Tongue (tissue), 1 donor: ENCODE measurements at regions not wholly inside any gene's neighbourhood (a gene's known extent, or its start where the extent isn't known, plus 50 kb on each side); places are given as distances from the start of the nearest gene placed in this dataset.

Experiments used
- DNase-seq: peaks from one replicate; pipeline ENCODE4 v3.0.0-alpha.2; 2015

DNA sequence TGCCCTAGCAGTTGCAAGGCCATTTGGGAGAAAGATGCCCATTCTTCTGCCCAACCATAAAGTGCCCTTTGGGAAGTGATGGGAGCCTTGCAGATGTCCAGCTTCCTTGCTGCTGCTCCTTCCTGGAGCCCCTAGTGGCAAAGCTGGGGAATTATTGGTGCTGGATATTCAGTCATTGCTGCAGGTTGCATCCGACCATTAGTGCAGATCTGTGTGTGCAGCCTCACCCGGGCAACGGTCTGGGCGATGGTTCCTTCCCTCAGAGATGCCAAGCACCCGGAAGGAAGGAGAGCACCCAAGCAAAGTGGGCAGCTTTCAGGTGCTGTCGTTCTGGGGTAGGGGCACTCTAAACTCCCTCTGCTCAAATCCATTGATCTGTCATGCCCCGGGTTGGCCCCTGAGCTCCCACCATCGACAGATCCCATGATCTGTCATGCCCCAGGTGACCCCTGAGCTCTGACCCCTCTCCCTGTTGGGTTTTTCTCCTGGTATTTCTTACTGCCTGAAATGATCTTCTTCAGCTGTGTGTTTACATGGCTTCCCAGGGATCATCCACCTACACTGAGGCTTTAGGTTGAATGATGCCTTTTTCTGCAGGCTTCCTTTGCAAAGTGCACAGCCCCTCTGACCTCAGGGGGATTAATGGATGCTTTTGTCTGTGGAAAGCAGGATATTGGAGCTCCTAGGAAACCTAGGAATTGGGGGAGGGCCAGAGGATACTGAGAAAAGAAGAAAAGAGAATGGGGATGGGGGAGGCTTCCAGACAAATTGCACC lies 467.5 kb downstream of the PTPRU start:
- DNase-seq = peak; percentile 53

DNA sequence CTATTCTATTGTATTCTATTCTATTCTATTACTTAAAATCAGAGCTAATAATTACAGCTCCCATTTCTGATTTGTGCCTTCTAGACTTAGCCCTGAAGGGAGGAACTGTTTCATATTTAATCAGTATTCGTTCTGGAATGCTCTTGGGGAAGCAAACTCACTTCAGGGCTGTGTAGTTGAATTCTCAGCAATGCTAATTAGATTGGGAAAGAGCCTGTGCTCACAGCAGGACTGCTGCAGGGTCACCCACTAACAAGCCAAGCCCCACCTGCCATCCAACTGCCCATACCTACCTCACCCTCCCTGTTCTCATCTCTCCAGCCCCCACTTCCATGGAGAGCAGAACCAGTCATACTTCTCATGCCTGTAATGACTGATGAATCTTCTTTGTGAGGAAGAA lies 464.2 kb downstream of the PTPRU start:
- no peak for DNase-seq

DNA sequence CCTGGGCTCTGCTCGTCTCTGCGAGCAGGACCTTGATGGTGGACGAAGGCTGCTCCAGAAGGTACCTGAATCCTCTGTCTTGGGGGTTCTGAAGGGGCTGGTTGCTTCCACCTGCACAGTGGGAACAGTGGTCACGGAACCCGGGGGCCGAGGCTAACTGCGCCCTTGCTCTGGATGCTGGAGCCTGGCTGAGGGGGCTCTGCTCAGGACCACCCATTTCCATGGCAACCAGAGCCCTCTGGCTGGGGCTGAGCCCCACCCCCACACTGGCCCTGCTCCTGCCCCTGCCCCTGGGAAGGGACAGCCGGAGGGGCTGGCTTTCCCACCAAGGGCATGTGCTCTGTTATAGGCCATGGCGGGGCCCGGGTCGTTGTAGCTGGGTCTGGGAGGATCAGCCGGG lies 462.3 kb downstream of the PTPRU start:
- DNase-seq = no peak

DNA sequence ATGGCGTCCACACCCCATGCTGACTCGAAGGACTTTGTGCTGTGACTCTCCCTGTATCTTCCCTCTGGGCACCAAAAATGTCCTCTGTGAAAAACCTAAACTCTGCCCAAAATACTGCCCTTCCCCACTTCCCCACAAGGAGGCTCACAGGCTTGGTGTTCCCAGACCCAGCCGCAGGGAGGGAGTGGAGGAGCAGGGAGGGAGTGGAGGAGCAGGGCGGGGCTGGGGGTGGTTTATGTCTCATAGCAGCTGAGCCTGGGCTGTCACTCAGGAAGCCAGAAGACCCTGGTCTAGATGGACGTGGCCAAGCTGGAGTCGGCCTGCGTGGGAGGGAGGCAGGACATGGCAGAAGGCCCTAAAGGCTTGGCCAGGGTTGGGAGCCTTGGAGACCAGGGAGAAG lies 461.7 kb downstream of the PTPRU start:
- peak; percentile 86 for DNase-seq

DNA sequence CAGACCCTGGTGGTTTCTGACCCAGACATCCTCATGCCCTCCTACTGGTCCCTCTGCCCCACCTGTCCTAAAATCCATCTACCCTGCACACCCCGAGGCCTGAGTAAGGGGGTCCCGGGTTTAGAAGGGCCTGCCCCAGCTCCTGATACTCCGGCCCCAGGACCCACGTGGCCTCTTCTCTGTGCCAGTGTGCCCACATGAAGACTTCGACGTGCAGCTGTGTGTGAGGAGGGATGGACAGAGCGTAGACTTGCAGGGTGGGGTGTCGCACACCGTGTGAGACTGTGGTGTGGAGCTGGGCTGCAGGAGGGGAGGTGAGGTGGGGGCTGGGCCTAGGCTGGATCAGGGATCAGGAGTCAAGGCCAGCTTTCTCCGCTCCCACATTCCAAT lies 461.1 kb downstream of the PTPRU start:
- no peak for DNase-seq

DNA sequence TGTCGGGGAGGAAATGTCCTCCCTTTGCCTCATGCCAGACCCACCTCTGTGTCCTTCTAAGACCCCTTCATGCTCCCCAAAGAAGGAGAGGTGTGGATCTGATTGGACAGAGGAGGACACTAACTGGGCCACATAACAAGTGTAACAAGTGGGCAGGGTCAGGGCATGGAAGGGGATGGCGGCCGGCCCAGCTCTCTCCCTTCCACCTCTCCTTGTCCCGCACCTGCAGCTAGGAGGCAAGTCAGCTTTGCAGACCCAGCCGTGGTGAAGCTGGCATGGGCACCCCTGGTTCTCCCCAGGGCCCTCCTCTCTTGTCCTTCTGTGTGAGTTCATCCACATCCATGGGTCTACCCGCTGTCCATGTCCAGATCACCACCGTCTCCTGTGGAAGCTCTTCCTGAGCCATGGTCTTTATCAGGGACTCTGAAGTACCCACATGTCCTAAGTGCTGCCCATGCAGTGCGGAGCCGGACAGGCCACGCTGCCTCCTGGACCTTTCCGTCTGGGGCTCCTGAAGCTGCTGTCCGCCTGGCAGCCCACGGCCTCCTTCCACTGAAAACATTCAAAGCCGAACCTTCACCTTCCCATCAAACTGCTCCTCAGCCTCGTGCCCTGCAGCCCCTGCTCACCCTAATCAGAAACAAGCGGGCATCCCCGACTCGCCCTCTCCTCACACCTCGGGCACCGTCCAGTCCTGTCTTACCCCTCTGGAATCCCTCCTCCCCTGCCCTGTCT lies 460.5 kb downstream of the PTPRU start:
- no peak for DNase-seq

DNA sequence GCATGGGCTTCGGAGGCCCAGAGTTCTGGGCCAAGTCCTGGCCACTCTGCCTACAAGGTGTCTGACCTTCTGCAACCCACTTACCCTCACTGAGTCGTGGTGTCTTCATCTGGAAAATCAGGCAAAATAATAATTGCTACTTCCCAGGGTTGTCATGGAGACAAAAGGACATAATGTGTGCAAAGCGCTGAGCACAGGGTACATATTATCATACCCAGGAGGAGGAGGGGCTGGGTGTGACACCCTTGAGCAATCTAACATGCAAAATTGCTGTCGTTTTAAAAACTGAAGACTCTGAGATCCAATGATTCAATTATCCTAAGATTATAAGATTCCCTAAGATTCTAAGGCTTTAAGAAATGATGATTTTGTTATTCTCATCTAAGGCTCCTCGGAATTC lies 459.5 kb downstream of the PTPRU start:
- no peak for DNase-seq

DNA sequence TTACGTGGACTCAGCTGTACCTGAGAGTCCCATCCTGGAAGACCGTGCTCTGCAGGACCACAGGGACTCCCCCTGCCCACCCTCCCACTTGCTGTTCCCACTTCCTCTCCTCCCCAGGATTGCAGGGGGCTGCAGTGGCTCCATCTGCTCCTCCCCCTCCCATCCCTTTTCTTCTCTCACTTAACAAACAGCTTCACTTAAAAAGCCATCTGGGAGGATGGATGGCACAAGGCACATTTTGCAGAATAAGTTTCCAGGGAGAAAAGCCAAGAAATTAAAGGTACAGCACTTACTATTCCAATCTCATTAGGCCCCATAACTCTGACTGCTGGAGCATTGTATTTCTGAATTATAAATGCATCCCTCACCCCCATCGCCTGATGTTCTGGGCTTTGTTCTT lies 458.7 kb downstream of the PTPRU start:
- DNase-seq = no peak

DNA sequence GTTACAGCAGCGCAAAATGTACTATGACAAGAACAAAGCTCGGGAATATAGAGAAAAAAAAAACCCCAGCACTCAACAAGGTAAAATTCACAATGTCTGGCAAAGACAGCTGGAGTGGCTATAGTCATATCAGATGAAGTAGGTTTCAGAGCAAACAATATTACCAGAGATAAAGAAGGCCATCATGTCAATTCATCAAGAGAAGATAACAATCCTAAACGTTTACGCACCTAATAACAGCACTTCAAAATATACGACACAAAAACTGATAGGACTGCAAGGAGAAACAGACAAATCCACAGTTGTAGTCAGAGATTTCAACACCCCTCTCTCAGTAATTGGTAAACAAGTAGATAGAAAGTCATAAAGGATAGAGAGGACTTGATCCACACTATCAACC lies 455.2 kb downstream of the PTPRU start:
- DNase-seq = no peak

DNA sequence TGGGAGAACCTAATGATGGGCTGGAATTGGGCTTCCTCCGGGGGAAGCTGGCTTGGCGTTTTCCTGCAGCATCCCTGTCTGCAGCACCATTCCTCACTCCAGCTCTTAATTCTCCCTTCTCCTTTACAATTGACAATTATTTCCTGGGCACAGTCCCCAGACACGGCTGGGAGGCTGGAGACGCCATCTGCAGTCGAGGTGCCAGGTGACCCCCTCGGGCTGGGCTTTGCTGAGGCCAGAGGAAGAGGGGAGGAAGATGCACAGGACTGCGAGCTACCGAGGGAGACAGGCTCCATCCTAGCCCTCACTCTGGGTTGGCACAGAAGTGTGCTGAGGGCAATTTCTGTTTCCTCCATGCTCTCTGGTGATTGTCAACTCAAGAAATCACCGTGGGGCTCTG lies 453.8 kb downstream of the PTPRU start:
- DNase-seq = no peak

DNA sequence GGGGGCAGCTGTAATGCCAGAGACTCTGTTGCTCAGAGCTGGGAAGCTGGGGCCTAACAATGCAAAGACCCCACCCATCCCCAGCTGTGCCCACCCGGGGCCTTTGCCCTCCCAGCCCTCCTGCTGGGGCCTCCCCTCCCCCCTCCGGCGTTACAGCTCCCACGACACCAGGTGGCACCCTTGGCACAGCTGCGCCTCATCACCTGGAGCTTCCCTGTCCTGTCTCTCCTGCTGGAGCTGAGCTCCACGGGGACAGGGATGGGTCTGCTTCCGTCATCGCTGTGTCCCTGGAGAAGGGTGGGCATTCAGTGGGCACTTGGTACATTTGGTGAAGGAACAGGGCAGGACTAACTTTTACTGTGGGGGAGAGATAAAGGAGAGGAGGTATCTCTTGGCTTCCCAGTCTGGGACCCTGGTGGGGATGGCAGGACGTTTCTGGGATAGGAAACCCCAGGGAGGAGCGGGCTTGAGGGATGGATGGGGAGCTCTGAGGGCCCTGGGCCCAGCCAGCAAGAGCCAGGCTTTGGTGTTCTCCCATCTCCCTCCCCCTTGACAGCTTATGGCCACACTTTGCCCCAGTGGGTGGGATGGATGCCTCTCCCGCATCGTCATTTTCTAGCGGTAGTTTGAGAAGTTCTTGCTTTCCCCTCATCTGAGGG lies 453.2 kb downstream of the PTPRU start:
- DNase-seq = no peak

DNA sequence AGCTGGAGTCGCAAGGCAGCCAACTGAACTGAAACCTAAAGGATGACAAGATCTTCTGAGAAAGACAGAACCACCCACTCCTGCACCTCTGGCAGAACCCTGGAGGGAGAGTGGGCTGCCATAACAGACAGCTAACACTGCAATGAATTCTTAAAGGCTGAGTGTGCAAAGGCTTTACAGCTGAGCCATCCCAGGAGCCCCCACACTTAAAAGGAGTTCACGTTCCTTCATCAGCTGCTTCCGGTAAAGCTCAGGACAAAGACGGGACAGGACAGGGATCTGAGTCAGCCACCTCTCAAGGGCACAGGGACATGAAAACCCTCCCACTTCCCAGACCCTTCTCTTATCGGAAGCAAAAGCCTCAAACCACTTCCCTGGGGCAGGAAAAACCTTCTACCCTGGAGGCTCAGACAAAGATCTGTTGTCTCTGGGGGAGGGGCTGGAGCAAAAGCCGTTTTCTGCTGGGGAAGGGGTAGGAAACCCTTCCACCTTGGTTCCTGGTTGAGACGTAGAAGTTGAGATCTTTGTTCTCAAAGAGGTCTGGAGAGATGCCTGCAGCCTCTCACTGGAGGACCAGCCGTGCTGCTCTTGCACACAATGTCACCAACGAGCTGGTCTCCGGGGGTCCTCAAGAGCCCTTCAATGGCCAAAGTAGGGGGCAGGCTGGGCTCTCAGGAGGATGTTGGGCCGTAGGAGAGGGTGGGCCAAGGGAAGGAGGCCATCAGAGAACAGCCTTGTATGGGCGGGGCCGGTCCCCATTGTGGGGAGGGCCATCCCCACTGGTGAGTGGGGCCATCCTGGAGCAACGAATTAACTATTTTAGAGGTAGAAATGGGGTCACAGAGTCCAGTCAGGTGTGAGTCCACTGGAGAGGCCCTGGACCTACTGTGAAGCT lies 452.4 kb downstream of the PTPRU start:
- DNase-seq = peak; percentile 22

DNA sequence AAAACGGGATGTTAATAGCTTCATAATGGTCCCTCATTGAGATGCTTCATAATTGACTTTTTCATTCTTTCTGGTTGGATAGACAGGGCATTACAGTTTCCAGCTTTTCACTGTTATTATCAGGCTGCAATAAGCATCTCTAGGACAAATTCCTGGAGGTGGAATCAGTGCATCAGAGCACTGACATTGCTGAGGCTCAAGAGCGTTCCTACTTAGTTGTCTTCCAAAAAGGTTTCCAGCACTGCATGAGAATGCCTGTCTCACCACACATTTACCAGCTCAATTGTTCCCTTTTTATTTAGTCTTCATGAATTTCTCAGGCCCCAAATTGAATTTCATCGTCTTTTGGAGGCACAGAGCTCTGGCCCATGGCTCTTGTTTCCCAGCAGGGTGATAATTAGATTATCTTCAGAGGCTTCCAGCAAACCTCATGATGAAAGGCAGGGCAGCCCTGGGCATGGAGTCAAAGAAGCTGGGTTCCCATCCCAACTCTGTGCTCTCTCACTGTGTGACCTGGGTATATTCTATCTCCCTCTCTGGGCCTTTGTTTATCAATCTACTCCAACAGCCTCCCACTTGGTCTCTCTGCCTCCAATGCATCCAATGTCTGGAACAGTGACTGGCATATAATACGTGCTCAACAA lies 451.4 kb downstream of the PTPRU start:
- peak; percentile 38 for DNase-seq

DNA sequence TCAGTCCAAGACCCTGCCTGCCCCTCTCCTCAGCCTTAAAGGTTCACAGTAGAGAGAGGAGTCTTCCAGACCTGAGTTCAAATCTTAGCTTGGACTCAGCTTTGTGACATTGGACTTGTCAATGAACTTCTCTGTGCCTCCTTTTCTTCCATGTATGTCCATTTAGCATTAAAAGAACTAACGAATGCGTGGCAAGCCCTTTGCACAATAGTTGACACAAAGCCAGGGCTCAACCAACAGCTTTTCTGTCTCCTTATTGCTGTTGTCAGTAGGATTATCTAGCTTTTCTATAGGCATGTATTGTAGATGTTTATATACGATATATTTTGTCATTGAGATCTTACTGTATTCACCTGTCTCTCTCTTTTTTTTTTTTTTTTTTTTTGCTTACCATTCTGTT lies 450.8 kb downstream of the PTPRU start:
- no peak for DNase-seq

DNA sequence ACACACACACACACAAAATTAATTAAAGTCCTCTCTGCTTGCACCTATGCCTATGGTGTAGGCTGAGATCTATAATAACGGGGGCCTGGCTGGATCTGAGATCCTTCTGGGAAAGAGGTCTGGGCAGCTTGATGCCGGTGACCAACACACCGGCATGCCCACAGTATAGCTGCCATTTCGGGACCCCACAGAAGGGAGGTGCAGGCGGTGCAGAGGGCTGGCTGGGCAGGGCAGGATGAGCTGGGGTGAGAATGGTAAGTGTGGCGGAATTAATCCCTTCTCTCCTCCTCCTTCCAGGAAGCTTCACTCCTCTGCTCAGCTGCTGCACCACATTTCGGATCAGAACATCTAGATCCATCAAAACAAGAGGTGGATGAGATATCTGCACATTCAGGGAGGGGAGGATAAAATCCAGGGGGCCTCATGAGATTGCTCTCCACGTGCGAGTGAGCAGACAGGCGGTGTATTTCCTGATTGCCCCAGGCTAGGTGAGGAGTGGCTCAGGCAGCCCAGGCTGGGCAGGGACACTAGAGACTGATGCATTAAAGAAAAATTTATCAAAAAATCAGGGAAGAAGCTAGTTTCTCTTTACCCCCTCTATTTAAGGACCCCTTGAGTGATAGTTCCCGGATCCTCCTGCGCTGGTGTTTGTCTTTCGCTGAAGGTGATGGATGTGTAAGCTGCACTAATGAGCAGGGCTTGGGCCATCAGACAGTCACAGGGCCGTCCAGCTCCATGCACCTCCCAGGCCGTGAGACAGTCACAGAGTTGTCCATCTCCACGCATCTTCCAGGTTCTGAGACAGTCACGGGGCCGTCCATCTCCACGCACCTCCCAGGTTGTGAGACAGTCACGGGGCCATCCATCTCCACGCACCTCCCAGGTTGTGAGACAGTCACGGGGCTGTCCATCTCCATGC lies 449.9 kb downstream of the PTPRU start:
- DNase-seq = no peak

DNA sequence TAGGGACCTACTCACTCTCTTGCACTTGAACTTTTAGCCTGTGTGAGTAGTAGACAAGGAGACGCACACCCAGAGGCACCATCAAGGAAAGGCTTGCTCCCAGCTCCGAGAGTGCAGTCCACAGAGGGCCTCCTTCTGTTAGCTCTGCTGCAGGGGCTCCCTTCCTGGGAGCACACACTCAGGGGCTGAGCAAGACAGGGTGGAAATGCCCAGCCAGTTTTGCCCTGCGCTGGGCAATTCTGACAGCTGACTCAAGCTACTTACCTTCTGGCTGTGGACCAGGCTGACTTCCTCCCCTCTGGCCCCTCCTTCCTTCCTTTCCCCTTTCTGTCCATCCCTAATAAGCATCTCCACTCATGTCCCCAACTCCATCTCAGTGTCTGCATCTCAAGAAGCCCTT lies 449.1 kb downstream of the PTPRU start:
- DNase-seq = no peak

DNA sequence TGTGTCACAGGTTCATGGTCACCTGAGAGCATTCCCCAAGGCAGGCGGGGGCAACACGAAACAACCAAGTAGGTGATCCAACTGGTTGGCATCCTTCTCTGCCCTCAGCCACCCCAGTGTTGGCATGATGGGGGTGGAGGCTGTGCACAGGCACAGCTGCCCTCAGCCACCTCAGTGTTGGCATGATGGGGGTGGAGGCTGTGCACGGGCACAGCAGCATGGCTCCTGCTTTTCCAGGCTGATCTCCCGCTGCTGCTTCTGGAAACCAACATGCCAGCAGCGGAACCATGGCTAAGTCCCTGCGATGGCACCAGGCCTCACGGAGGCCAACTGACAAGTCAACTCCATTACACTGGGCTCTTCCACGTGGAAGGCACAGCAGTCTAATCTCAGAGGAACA lies 447.8 kb downstream of the PTPRU start:
- DNase-seq = no peak

DNA sequence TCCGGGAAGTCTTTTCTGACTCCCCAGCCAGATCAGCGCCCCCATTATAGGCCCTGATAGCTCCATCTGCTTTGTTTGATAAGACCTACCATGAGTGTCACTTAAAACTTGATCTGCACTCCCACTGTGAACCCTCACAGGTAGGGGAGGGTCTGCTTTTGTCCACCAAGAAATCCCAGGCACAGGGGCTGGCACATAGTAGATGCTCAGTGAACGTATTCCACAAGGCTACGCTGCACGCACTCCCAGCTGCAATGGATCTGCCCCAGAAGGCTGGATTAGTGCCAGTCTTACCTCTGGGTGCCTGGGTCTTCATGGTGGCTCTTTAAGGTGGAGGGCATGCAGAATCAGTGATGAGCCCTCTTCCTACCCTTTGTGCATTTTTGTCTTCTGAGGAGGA lies 447.1 kb downstream of the PTPRU start:
- DNase-seq = no peak

DNA sequence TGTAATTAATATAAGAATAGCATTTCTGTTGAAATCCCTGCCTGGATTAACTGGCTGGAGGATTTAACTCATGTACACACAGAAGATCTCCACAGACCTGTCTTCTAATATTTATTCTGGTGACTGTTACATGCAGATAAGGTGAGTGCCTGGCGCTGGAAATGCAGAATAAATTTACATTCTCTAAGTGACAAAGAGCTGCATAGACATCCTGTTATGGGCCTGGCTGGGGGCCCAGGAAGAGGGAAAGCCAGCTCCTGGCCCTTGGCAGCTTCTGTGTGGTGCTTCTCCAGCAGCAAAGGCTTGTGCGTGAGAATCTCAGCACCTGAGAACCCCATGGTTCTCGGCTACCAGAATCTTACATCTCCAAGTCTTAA lies 446.6 kb downstream of the PTPRU start:
- DNase-seq = peak; percentile 64

DNA sequence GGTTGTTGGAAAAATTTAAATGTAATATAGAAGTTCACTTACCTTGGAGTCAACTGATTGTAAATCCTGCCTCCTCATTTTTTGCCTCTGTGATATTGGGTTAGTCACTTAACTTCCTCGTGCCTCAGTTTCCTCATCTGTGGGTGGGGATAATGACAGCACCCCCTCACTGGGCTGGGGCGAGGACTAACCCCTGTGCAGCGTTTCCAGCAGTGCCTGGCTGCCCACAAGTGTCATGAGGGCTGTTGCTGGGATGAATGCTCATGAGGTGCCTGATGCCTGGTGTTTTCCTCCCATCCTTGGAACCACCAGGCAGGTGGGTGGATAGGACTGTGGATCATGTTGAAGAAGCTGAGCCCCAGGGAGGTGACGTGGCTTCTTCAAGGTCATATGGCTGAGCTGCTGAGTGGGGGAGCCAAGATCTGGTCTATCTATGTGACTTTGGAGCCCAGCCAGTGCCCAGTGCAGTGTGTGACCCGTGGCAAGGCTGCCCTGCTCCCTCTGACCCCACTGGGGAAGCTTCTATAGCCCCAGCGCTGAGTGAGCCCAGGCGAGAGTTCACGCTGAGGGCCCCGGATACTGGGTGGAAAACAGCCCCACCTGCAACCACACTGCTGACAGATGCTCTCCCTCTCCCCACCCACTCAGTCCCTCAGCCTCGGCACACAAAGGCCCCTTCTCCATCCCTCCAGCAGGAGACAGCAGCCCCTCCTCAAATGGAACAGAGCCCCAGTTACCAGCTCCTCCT lies 446.0 kb downstream of the PTPRU start:
- no peak for DNase-seq
